WTC11 (cell line): ENCODE measurements at regions not wholly inside any gene's neighbourhood (a gene's known extent, or its start where the extent isn't known, plus 50 kb on each side); places are given as distances from the start of the nearest gene placed in this dataset.

Experiments used
- ATAC-seq: fragments of 200-7000 bp; cut with Tn5 transposase; 2 replicates; pipeline ENCODE4 v1.10.0; 2021; ENCODE audit warnings: mild to moderate bottlenecking, moderate library complexity
- CTCF ChIA-PET: fragments of 300-600 bp; sonication (Branson Sonifier 250); formaldehyde crosslinking; loops from one replicate; lab custom pipeline; 2021; ENCODE audit warnings: antibody characterized with exemption; lab: Charles Lee
- POLR2A ChIA-PET: fragments of 350-600 bp; sonication (Branson Sonifier 250); formaldehyde crosslinking; loops from one replicate; lab custom pipeline; 2021; ENCODE audit warnings: antibody characterized with exemption; lab: Charles Lee
- DNase-seq: peaks from one replicate; pipeline ENCODE4 v3.0.0; 2021; ENCODE audit warnings: low spot score
- H3K27ac Mint-ChIP-seq: 2 replicates; pipeline ENCODE4 v1.8.0; 2021; ENCODE audit warnings: mixed read lengths
- H3K27me3 Mint-ChIP-seq: 2 replicates; pipeline ENCODE4 v1.8.0; 2021; ENCODE audit warnings: low read depth, mild to moderate bottlenecking, moderate library complexity, mixed read lengths
- H3K36me3 Mint-ChIP-seq: 2 replicates; pipeline ENCODE4 v1.8.0; 2021; ENCODE audit warnings: mixed read lengths
- H3K4me1 Mint-ChIP-seq: 2 replicates; pipeline ENCODE4 v1.8.0; 2022; ENCODE audit warnings: mixed read lengths
- H3K4me3 Mint-ChIP-seq: 2 replicates; pipeline ENCODE4 v1.8.0; 2021; ENCODE audit warnings: mild to moderate bottlenecking, moderate library complexity, mixed read lengths
- H3K9me3 Mint-ChIP-seq: 2 replicates; pipeline ENCODE4 v1.8.0; 2021; ENCODE audit warnings: mixed read lengths
- AR ChIP-seq: fragments of 250-450 bp; sonication (Bioruptor Pico); IDR thresholded peaks from 2 replicates; pipeline ENCODE4 v1.9.0; 2021; ENCODE audit warnings: mild to moderate bottlenecking
- FOXJ3 ChIP-seq: sonication (generic); formaldehyde crosslinking; IDR thresholded peaks from 2 replicates; pipeline ENCODE4 v1.9.0; 2021; ENCODE audit warnings: missing genetic modification reagents, mild to moderate bottlenecking, borderline replicate concordance
- FOXK1 ChIP-seq: sonication (generic); formaldehyde crosslinking; IDR thresholded peaks from 2 replicates; pipeline ENCODE4 v1.8.0; 2022; ENCODE audit warnings: mild to moderate bottlenecking, moderate library complexity, missing genetic modification reagents
- JUN ChIP-seq: sonication (generic); formaldehyde crosslinking; IDR thresholded peaks from 2 replicates; pipeline ENCODE4 v1.8.0; 2023; ENCODE audit warnings: mild to moderate bottlenecking, missing genetic modification reagents
- KAT7 ChIP-seq: sonication (generic); formaldehyde crosslinking; IDR thresholded peaks from 2 replicates; pipeline ENCODE4 v1.8.1; 2023; ENCODE audit warnings: missing genetic modification reagents, mild to moderate bottlenecking, borderline replicate concordance
- MYBL2 ChIP-seq: sonication (generic); formaldehyde crosslinking; IDR thresholded peaks from 2 replicates; pipeline ENCODE4 v1.8.1; 2023; ENCODE audit warnings: mild to moderate bottlenecking, moderate library complexity, missing genetic modification reagents
- NR2C2 ChIP-seq: sonication (generic); formaldehyde crosslinking; IDR thresholded peaks from 2 replicates; pipeline ENCODE4 v1.8.0; 2022; ENCODE audit warnings: mild to moderate bottlenecking, missing genetic modification reagents
- SP1 ChIP-seq: sonication (generic); formaldehyde crosslinking; conservative IDR thresholded peaks from 2 replicates; pipeline ENCODE4 v1.8.1; 2022; ENCODE audit warnings: missing genetic modification reagents
- ZNF423 ChIP-seq: fragments of 250-450 bp; sonication (Bioruptor Pico); IDR thresholded peaks from 2 replicates; pipeline ENCODE4 v2.1.2; 2022; ENCODE audit warnings: mild to moderate bottlenecking, moderate library complexity
- ZSCAN18 ChIP-seq: fragments of 250-450 bp; sonication (Bioruptor Pico); IDR thresholded peaks from 2 replicates; pipeline ENCODE4 v2.1.2; 2022; ENCODE audit warnings: mild to moderate bottlenecking, moderate library complexity
- TF ChIP-seq, protein P1 (sequence below): sonication (generic); formaldehyde crosslinking; IDR thresholded peaks from 2 replicates; pipeline ENCODE4 v1.8.1; 2023; ENCODE audit warnings: mild to moderate bottlenecking, missing genetic modification reagents
- TF ChIP-seq, protein P2 (sequence below): sonication (generic); formaldehyde crosslinking; IDR thresholded peaks from 2 replicates; pipeline ENCODE4 v1.8.0; 2022; ENCODE audit warnings: missing genetic modification reagents

DNA sequence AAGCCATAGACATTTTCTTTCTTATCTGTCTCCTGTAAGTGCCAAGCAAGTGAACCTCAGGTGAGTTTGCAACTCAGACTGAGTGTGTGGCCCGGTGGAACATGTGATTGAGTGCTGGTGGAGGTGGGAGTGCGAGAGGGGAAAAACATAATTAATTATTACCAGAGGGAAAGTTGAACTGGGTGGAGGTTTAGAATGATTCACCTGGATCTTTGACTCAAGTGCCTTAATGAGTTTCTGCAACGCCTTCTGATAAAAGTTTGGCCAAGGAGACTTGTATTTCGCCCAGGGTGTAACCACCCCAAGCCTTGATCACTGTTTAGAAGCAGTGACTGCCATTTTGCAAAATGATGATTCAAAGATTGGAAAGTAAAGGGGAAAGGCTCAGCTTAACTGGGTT is 513.9 kb downstream of the GATA3 start:
- Mint-ChIP-seq H3K27ac (no peak overlapping the region), H3K4me1 (peaks cover 3% of the 10 kb centered on the region; the same call in 1 of the 2 replicates), H3K9me3 (0 out of 2 replicates have a peak, but pooled peaks cover 3% of the 10 kb centered on the region), H3K27me3 (no peaks in the 10 kb centered on the region), H3K4me3 (no peak overlapping the region), H3K36me3 (no peaks in the 10 kb centered on the region)
- TF ChIP-seq KAT7 (CRISPR knock-in tag) (no peak), AR (CRISPR knock-in tag) (no peak), FOXK1 (CRISPR knock-in tag) (no peak)
- POLR2A ChIA-PET: no interaction called here
- no peak for ATAC-seq
- CTCF ChIA-PET: no interaction called here
- DNase-seq: no peak

DNA sequence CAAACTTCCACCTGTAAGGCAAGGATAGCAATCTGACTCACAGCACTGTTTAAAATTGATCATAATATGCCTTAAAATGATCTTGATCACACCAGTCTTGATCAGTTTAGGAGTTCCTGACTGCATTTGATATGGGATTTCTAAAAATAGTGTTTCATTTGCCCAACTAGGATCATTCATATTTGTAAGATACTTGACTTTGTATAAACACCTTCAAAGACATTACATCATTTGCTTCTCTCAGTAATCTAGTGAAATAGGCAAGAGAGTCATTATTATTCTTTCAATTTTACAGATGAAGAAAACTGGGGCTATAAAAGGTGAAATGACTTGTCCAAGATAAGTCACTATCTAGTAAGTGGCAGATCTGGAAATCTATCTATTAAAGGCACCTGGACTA is 521.1 kb downstream of the GATA3 start:
- DNase-seq (no peak), ATAC-seq (no peak)
- Mint-ChIP-seq H3K27me3 (no peaks in the 10 kb centered on the region), H3K4me1 (no peaks in the 10 kb centered on the region), H3K4me3 (no peak overlapping the region), H3K27ac (no peak overlapping the region), H3K9me3 (peaks cover 10% of the 10 kb centered on the region; the same call in 1 of the 2 replicates), H3K36me3 (no peaks in the 10 kb centered on the region)
- ChIA-PET CTCF (no interaction called here), POLR2A (no interaction called here)
- no peak for TF ChIP-seq KAT7 (CRISPR knock-in tag)

GRCh38 chr10:8576281-8576680 is 521.8 kb downstream of the GATA3 start:
- CTCF ChIA-PET: no interaction called here

More at GRCh38 chr10:8576281-8576680, 521.8 kb downstream of the GATA3 start:
- H3K27me3 Mint-ChIP-seq: no peaks in the 10 kb centered on the region
- H3K27ac Mint-ChIP-seq: no peak overlapping the region
- peaks cover 10% of the 10 kb centered on the region; the same call in 1 of the 2 replicates for H3K9me3 Mint-ChIP-seq
- POLR2A ChIA-PET: interaction anchor here (0.6 kb wide), 1 partner anchor 17 kb away, joined by 6 read pairs; no protein-coding TSS in a partner anchor
- DNase-seq (no peak), ATAC-seq (no peak)
- no peaks in the 10 kb centered on the region for H3K36me3 Mint-ChIP-seq
- H3K4me1 Mint-ChIP-seq: no peaks in the 10 kb centered on the region
- TF ChIP-seq, protein P1, sequence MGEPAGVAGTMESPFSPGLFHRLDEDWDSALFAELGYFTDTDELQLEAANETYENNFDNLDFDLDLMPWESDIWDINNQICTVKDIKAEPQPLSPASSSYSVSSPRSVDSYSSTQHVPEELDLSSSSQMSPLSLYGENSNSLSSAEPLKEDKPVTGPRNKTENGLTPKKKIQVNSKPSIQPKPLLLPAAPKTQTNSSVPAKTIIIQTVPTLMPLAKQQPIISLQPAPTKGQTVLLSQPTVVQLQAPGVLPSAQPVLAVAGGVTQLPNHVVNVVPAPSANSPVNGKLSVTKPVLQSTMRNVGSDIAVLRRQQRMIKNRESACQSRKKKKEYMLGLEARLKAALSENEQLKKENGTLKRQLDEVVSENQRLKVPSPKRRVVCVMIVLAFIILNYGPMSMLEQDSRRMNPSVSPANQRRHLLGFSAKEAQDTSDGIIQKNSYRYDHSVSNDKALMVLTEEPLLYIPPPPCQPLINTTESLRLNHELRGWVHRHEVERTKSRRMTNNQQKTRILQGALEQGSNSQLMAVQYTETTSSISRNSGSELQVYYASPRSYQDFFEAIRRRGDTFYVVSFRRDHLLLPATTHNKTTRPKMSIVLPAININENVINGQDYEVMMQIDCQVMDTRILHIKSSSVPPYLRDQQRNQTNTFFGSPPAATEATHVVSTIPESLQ: no peak
- TF ChIP-seq JUN (CRISPR knock-in tag): no peak
- no peak for TF ChIP-seq SP1
- no peak for TF ChIP-seq MYBL2 (CRISPR knock-in tag)
- no peak for TF ChIP-seq ZNF423 (CRISPR knock-in tag)
- TF ChIP-seq ZSCAN18: no peak
- no peak for TF ChIP-seq NR2C2 (CRISPR knock-in tag)
- no peak for TF ChIP-seq FOXJ3 (CRISPR knock-in tag)
- TF ChIP-seq, protein P2, sequence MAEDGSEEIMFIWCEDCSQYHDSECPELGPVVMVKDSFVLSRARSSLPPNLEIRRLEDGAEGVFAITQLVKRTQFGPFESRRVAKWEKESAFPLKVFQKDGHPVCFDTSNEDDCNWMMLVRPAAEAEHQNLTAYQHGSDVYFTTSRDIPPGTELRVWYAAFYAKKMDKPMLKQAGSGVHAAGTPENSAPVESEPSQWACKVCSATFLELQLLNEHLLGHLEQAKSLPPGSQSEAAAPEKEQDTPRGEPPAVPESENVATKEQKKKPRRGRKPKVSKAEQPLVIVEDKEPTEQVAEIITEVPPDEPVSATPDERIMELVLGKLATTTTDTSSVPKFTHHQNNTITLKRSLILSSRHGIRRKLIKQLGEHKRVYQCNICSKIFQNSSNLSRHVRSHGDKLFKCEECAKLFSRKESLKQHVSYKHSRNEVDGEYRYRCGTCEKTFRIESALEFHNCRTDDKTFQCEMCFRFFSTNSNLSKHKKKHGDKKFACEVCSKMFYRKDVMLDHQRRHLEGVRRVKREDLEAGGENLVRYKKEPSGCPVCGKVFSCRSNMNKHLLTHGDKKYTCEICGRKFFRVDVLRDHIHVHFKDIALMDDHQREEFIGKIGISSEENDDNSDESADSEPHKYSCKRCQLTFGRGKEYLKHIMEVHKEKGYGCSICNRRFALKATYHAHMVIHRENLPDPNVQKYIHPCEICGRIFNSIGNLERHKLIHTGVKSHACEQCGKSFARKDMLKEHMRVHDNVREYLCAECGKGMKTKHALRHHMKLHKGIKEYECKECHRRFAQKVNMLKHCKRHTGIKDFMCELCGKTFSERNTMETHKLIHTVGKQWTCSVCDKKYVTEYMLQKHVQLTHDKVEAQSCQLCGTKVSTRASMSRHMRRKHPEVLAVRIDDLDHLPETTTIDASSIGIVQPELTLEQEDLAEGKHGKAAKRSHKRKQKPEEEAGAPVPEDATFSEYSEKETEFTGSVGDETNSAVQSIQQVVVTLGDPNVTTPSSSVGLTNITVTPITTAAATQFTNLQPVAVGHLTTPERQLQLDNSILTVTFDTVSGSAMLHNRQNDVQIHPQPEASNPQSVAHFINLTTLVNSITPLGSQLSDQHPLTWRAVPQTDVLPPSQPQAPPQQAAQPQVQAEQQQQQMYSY: no peak
- H3K4me3 Mint-ChIP-seq: no peak overlapping the region
